ENCODE measurements at regions not wholly inside any gene's neighbourhood (a gene's known extent, or its start where the extent isn't known, plus 50 kb on each side); places are given as distances from the start of the nearest gene placed in this dataset.
"Not testable (repeated sequence)": the region's sequence is repeated elsewhere in the genome, so short reads cannot be mapped to it uniquely, and the experiment has no call there.

GRCh38 chr1:9469882-9470281, 69.4 kb upstream of the SLC25A33 start:
- not testable (repeated sequence) for DNase-seq

- DNase-seq = no peak
Measured at GRCh38 chr1:9471679-9472078, 67.6 kb upstream of the SLC25A33 start.

GRCh38 chr1:9472386-9473031, 66.8 kb upstream of the SLC25A33 start:
- no peak for DNase-seq

- no peak for DNase-seq
Measured at GRCh38 chr1:9473032-9473807, 66.0 kb upstream of the SLC25A33 start.

GRCh38 chr1:9475061-9475627, 64.1 kb upstream of the SLC25A33 start:
- DNase-seq = no peak

- DNase-seq = no peak
Measured at GRCh38 chr1:9476790-9477463, 62.3 kb upstream of the SLC25A33 start.

GRCh38 chr1:9477535-9477934, 61.7 kb upstream of the SLC25A33 start:
- no peak for DNase-seq

GRCh38 chr1:9478021-9478420, 61.2 kb upstream of the SLC25A33 start:
- no peak for DNase-seq

GRCh38 chr1:9481048-9481447, 58.2 kb upstream of the SLC25A33 start:
- DNase-seq = no peak

GRCh38 chr1:9482403-9482802, 56.9 kb upstream of the SLC25A33 start:
- DNase-seq = no peak

- no peak for DNase-seq
Measured at GRCh38 chr1:9482816-9483572, 56.3 kb upstream of the SLC25A33 start.

- DNase-seq = no peak
Measured at GRCh38 chr1:9486466-9487140, 52.7 kb upstream of the SLC25A33 start.

All from cerebellar nuclear complex (tissue), 1 donor.